ENCODE measurements at regions not wholly inside any gene's neighbourhood (a gene's known extent, or its start where the extent isn't known, plus 50 kb on each side); places are given as distances from the start of the nearest gene placed in this dataset.

DNA sequence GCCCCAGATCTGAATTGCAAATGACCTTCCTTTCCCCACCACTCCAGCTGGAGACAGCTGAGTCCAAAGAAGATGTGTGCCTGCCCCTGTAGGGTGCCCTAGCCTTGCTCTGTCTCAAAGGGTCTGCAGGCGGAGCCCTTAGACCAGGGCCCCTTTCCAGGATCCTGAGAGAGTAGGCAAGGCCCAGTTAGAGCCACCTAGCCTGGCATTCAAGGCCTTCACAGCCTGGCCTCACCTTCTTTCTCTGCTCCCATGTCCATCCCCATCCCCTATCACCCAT lies 66.6 kb upstream of the LHX1 start:
- no peaks in the 10 kb centered on the region for H3K4me1 ChIP-seq (replicated peaks in 1 of 2)
- 80 to 100% (median 90%) methylated on average over 1 of the region's 1 CpG for WGBS, 4 donors
- no peak overlapping the region for H3K4me3 ChIP-seq
- no peaks in the 10 kb centered on the region for H3K9me3 ChIP-seq (replicated peaks in 1 of 3)
- no peak for DNase-seq
- intact Hi-C loops (cut with DNase I): no loop called here
- no peak for TF ChIP-seq POLR2A (IDR thresholded peaks at IDR 0.05)
- TF ChIP-seq, protein P1, sequence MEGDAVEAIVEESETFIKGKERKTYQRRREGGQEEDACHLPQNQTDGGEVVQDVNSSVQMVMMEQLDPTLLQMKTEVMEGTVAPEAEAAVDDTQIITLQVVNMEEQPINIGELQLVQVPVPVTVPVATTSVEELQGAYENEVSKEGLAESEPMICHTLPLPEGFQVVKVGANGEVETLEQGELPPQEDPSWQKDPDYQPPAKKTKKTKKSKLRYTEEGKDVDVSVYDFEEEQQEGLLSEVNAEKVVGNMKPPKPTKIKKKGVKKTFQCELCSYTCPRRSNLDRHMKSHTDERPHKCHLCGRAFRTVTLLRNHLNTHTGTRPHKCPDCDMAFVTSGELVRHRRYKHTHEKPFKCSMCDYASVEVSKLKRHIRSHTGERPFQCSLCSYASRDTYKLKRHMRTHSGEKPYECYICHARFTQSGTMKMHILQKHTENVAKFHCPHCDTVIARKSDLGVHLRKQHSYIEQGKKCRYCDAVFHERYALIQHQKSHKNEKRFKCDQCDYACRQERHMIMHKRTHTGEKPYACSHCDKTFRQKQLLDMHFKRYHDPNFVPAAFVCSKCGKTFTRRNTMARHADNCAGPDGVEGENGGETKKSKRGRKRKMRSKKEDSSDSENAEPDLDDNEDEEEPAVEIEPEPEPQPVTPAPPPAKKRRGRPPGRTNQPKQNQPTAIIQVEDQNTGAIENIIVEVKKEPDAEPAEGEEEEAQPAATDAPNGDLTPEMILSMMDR (IDR thresholded peaks at IDR 0.05): no peak
- no peaks in the 10 kb centered on the region for H3K36me3 ChIP-seq (replicated peaks in 1 of 2)
- H3K27ac ChIP-seq: no peak overlapping the region
- H3K27me3 ChIP-seq: no peaks in the 10 kb centered on the region

DNA sequence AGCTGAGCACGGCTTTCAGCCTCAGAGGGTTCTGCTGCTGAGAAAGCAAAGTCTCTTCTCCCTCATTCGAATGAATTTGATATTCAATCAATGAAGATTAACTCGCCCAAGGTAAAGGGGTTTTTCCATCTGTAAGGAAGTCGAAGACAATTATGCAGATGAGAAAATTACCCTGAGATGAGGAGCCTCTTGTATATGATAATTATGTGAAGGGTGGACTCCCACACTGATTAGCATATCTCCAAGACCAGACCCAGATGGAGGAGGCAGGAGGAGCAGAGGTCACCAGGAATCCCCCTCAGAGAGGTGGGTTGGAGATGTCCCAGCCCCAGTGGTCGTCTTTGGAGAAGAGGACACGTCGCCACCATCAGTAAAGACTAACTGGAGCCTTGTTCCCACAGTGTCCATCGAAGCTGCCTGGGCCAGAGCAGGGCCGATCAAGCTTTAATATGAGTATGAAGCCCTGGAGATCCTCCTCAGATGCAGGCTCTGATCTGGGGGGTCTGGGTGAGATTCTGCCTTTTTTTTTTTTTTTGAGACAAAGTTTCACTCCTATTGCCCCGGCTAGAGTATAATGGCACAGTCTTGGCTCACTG lies 61.5 kb upstream of the LHX1 start:
- TF ChIP-seq POLR2A (IDR thresholded peaks at IDR 0.05): no peak
- TF ChIP-seq, protein P1 (IDR thresholded peaks at IDR 0.05): no peak
- H3K27me3 ChIP-seq: peaks cover 3% of the 10 kb centered on the region

DNA sequence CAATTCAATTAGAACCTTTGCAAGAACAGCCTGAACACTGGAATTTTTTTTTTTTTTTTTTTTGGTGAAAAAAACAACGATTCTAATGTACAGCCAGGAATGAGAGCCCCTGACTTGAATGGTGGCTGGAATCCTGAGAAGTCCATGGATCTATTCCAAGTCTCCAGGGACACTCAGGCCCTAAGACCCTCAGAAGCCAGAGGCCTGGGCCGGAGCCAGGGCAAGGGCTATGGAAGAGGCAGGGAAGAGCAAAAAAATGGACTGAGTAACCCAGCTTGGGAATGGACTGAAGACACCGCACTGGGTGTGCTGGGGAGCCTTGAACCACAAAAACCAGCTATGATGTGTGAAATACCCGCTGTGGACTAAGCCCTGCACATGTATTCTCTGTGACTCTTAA lies 60.3 kb upstream of the LHX1 start:
- WGBS, 4 donors: 82 to 86% (median 83%) methylated on average over 4 of the region's 4 CpGs
- TF ChIP-seq POLR2A (IDR thresholded peaks at IDR 0.05): no peak
- TF ChIP-seq, protein P1 (IDR thresholded peaks at IDR 0.05): no peak
- intact Hi-C loops (cut with DNase I): no loop called here
- Histone ChIP-seq H3K36me3 (replicated peaks in 1 of 2) (no peaks in the 10 kb centered on the region), H3K9me3 (replicated peaks in 1 of 3) (no peaks in the 10 kb centered on the region), H3K27me3 (peaks cover 3% of the 10 kb centered on the region), H3K4me1 (replicated peaks in 1 of 2) (no peaks in the 10 kb centered on the region), H3K4me3 (no peak overlapping the region), H3K27ac (no peak overlapping the region)
- no peak for DNase-seq

More for the DNA sequence above, 61.5 kb upstream of the LHX1 start:
- Histone ChIP-seq H3K36me3 (replicated peaks in 1 of 2) (no peaks in the 10 kb centered on the region), H3K27ac (no peak overlapping the region), H3K4me1 (replicated peaks in 1 of 2) (no peaks in the 10 kb centered on the region), H3K9me3 (replicated peaks in 1 of 3) (no peaks in the 10 kb centered on the region), H3K4me3 (no peak overlapping the region)
- WGBS, 4 donors: 72 to 81% (median 74%) methylated on average over 9 to 10 of the region's 10 CpGs
- no peak for DNase-seq
- intact Hi-C loops (cut with DNase I): no loop called here

DNA sequence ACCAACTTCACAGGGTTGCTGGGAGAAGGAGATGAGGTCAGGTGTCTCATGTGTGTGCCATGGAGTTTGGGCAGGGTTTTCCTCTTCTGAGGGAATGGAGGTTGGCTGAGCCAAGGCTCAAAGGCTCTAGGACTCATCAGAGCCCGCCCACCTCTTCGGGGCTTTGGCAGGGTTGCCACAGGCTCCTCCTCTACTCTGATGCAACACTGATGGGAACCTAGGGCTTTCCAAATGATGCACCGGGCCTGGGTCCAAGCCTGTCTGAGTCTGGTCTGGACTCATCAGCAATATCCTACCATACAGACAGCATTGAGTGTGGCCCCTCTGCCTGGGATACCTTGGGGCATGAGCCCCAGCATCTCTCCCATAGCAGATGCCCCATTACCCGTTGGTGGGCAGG lies 59.5 kb upstream of the LHX1 start:
- intact Hi-C loops (cut with DNase I): no loop called here
- Histone ChIP-seq H3K4me1 (replicated peaks in 1 of 2) (no peaks in the 10 kb centered on the region), H3K36me3 (replicated peaks in 1 of 2) (no peaks in the 10 kb centered on the region), H3K27me3 (peaks cover 7% of the 10 kb centered on the region), H3K4me3 (no peak overlapping the region), H3K9me3 (replicated peaks in 1 of 3) (no peaks in the 10 kb centered on the region), H3K27ac (no peak overlapping the region)
- TF ChIP-seq POLR2A (IDR thresholded peaks at IDR 0.05): no peak
- TF ChIP-seq, protein P1 (IDR thresholded peaks at IDR 0.05): no peak
- DNase-seq: no peak
- 69 to 87% (median 71%) methylated on average over 2 to 4 of the region's 4 CpGs for WGBS, 4 donors

Data from adrenal gland (tissue), 9 donors.